ENCODE measurements at regions not wholly inside any gene's neighbourhood (a gene's known extent, or its start where the extent isn't known, plus 50 kb on each side); places are given as distances from the start of the nearest gene placed in this dataset.

GRCh38 chr7:114832906-114833595 is 88.8 kb upstream of the MDFIC start:
- Histone ChIP-seq H3K9me3 (no peaks in the 10 kb centered on the region), H3K27ac (no peak overlapping the region), H3K27me3 (replicated peaks; ENCODE audit: insufficient read depth) (no peaks in the 10 kb centered on the region), H3K4me3 (no peak overlapping the region), H3K36me3 (no peaks in the 10 kb centered on the region), H3K4me1 (replicated peaks) (no peaks in the 10 kb centered on the region)
- no peak for TF ChIP-seq POLR2AphosphoS5 (IDR thresholded peaks at IDR 0.05)
- TF ChIP-seq CTCF (IDR thresholded peaks at IDR 0.05) = no peak
- no peak for TF ChIP-seq POLR2A (IDR thresholded peaks at IDR 0.05)
- no peak for DNase-seq (ENCODE audit: low spot score)
- 65% methylated on average over 4 of the region's 4 CpGs for WGBS
- intact Hi-C loops (cut with DNase I) = no loop called here

GRCh38 chr7:114835303-114835702 is 86.6 kb upstream of the MDFIC start:
- intact Hi-C loops (cut with DNase I) = no loop called here
- no peak overlapping the region for H3K4me3 ChIP-seq
- H3K27ac ChIP-seq = no peak overlapping the region
- 85% methylated on average over 1 of the region's 1 CpG for WGBS
- H3K9me3 ChIP-seq = no peaks in the 10 kb centered on the region
- no peak for TF ChIP-seq POLR2A (IDR thresholded peaks at IDR 0.05)
- no peak for TF ChIP-seq POLR2AphosphoS5 (IDR thresholded peaks at IDR 0.05)
- TF ChIP-seq CTCF (IDR thresholded peaks at IDR 0.05) = no peak
- DNase-seq (ENCODE audit: low spot score) = no peak
- no peaks in the 10 kb centered on the region for H3K27me3 ChIP-seq (replicated peaks; ENCODE audit: insufficient read depth)
- H3K4me1 ChIP-seq (replicated peaks) = no peaks in the 10 kb centered on the region
- H3K36me3 ChIP-seq = no peaks in the 10 kb centered on the region

- TF ChIP-seq CTCF (IDR thresholded peaks at IDR 0.05) = no peak
- TF ChIP-seq POLR2A (IDR thresholded peaks at IDR 0.05) = no peak
- no peak for TF ChIP-seq POLR2AphosphoS5 (IDR thresholded peaks at IDR 0.05)
- Histone ChIP-seq H3K36me3 (no peaks in the 10 kb centered on the region), H3K27me3 (replicated peaks; ENCODE audit: insufficient read depth) (no peaks in the 10 kb centered on the region), H3K4me1 (replicated peaks) (no peaks in the 10 kb centered on the region), H3K4me3 (no peak overlapping the region), H3K9me3 (no peaks in the 10 kb centered on the region), H3K27ac (no peak overlapping the region)
- intact Hi-C loops (cut with DNase I) = no loop called here
- WGBS = 0% methylated on average over 1 of the region's 1 CpG
- DNase-seq (ENCODE audit: low spot score) = no peak
Observed at GRCh38 chr7:114835861-114836260, 86.0 kb upstream of the MDFIC start.

GRCh38 chr7:114842551-114843065 is 79.3 kb upstream of the MDFIC start:
- no peak for DNase-seq (ENCODE audit: low spot score)
- intact Hi-C loops (cut with DNase I) = no loop called here
- TF ChIP-seq CTCF (IDR thresholded peaks at IDR 0.05) = no peak
- no peak for TF ChIP-seq POLR2A (IDR thresholded peaks at IDR 0.05)
- no peak overlapping the region for H3K27ac ChIP-seq
- H3K9me3 ChIP-seq = no peaks in the 10 kb centered on the region
- no peaks in the 10 kb centered on the region for H3K4me1 ChIP-seq (replicated peaks)
- 62% methylated on average over 5 of the region's 5 CpGs for WGBS
- H3K4me3 ChIP-seq = no peak overlapping the region
- no peaks in the 10 kb centered on the region for H3K36me3 ChIP-seq
- no peaks in the 10 kb centered on the region for H3K27me3 ChIP-seq (replicated peaks; ENCODE audit: insufficient read depth)

GRCh38 chr7:114843102-114843501 is 78.8 kb upstream of the MDFIC start:
- DNase-seq (ENCODE audit: low spot score) = no peak
- no peak for TF ChIP-seq CTCF (IDR thresholded peaks at IDR 0.05)
- no peak for TF ChIP-seq POLR2AphosphoS5 (IDR thresholded peaks at IDR 0.05)
- TF ChIP-seq POLR2A (IDR thresholded peaks at IDR 0.05) = no peak
- intact Hi-C loops (cut with DNase I) = no loop called here
- Histone ChIP-seq H3K9me3 (no peaks in the 10 kb centered on the region), H3K27ac (no peak overlapping the region), H3K27me3 (replicated peaks; ENCODE audit: insufficient read depth) (no peaks in the 10 kb centered on the region), H3K4me3 (no peak overlapping the region), H3K4me1 (replicated peaks) (no peaks in the 10 kb centered on the region), H3K36me3 (no peaks in the 10 kb centered on the region)
- WGBS = 94% methylated on average over 3 of the region's 3 CpGs

All from prostate gland (tissue), 2 donors.